Activated CD8-positive, alpha-beta T cell treated with anti-CD3 and anti-CD28 coated beads, Interleukin-2, amount 10 ng/mL, durations not matched to agents 7 days and 5 days (primary cell): ENCODE measurements at regions not wholly inside any gene's neighbourhood (a gene's known extent, or its start where the extent isn't known, plus 50 kb on each side); places are given as distances from the start of the nearest gene placed in this dataset.

ENCODE experiments used
- ATAC-seq: fragments of 150-1000 bp; cut with Tn5 transposase; one replicate; pipeline ENCODE4 v1.10.0; 2021; ENCODE audit warnings: moderate library complexity
- CTCF ChIA-PET: fragments of 350-600 bp; sonication (Branson Sonifier 250); formaldehyde crosslinking; loops from one replicate; lab custom pipeline; 2021; ENCODE audit warnings: antibody characterized with exemption; lab: Charles Lee
- POLR2A ChIA-PET: fragments of 350-600 bp; sonication (Branson Sonifier 250); formaldehyde crosslinking; loops from one replicate; lab custom pipeline; 2021; ENCODE audit warnings: antibody characterized with exemption; lab: Charles Lee
- DNase-seq: peaks from one replicate; pipeline ENCODE4 v3.0.0-alpha.2; 2020
- H3K27ac Mint-ChIP-seq: one replicate; pipeline ENCODE4 v1.8.0; 2021; ENCODE audit warnings: mild to moderate bottlenecking, mixed read lengths
- H3K27me3 Mint-ChIP-seq: one replicate; pipeline ENCODE4 v1.8.0; 2021; ENCODE audit warnings: low read depth, mixed read lengths
- H3K36me3 Mint-ChIP-seq: one replicate; pipeline ENCODE4 v1.8.0; 2021; ENCODE audit warnings: low read depth, mixed read lengths
- H3K4me1 Mint-ChIP-seq: one replicate; pipeline ENCODE4 v1.8.0; 2021; ENCODE audit warnings: low read depth, mixed read lengths
- H3K4me3 Mint-ChIP-seq: one replicate; pipeline ENCODE4 v1.8.0; 2021; ENCODE audit warnings: mild to moderate bottlenecking, mixed read lengths
- H3K9me3 Mint-ChIP-seq: one replicate; pipeline ENCODE4 v1.8.0; 2022; ENCODE audit warnings: mixed read lengths; ENCODE audit not compliant: insufficient read depth

GRCh38 chr2:234770031-234770506 lies 181.7 kb upstream of the SH3BP4 start:
- no peaks in the 10 kb centered on the region for H3K36me3 Mint-ChIP-seq
- DNase-seq (no peak), ATAC-seq (no peak)
- ChIA-PET POLR2A (no interaction called here), CTCF (no interaction called here)
- no peaks in the 10 kb centered on the region for H3K9me3 Mint-ChIP-seq
- no peak overlapping the region for H3K4me3 Mint-ChIP-seq
- H3K27me3 Mint-ChIP-seq = peaks cover 4% of the 10 kb centered on the region
- H3K4me1 Mint-ChIP-seq = peaks cover 7% of the 10 kb centered on the region
- H3K27ac Mint-ChIP-seq = no peak overlapping the region

GRCh38 chr2:234768608-234769196 lies 183.1 kb upstream of the SH3BP4 start:
- ATAC-seq (no peak), DNase-seq (no peak)
- POLR2A ChIA-PET = no interaction called here
- no peak overlapping the region for H3K4me3 Mint-ChIP-seq
- H3K27ac Mint-ChIP-seq = no peak overlapping the region
- H3K36me3 Mint-ChIP-seq = no peaks in the 10 kb centered on the region
- H3K9me3 Mint-ChIP-seq = no peaks in the 10 kb centered on the region
- peaks cover 4% of the 10 kb centered on the region for H3K27me3 Mint-ChIP-seq
- CTCF ChIA-PET = no interaction called here
- peaks cover 7% of the 10 kb centered on the region for H3K4me1 Mint-ChIP-seq

- H3K36me3 Mint-ChIP-seq = no peaks in the 10 kb centered on the region
These were observed 186.5 kb upstream of the SH3BP4 start for GRCh38 chr2:234765279-234765678.

GRCh38 chr2:234764372-234764771 lies 187.4 kb upstream of the SH3BP4 start:
- no peaks in the 10 kb centered on the region for H3K9me3 Mint-ChIP-seq
- no peak overlapping the region for H3K4me3 Mint-ChIP-seq
- no peaks in the 10 kb centered on the region for H3K4me1 Mint-ChIP-seq
- CTCF ChIA-PET = no interaction called here
- DNase-seq = no peak
- POLR2A ChIA-PET = no interaction called here
- no peaks in the 10 kb centered on the region for H3K36me3 Mint-ChIP-seq
- ATAC-seq = no peak
- no peak overlapping the region for H3K27ac Mint-ChIP-seq
- no peaks in the 10 kb centered on the region for H3K27me3 Mint-ChIP-seq

More at GRCh38 chr2:234765279-234765678, 186.5 kb upstream of the SH3BP4 start:
- CTCF ChIA-PET = no interaction called here
- ATAC-seq = no peak
- no peaks in the 10 kb centered on the region for H3K27me3 Mint-ChIP-seq
- DNase-seq = no peak
- no peak overlapping the region for H3K27ac Mint-ChIP-seq
- no peaks in the 10 kb centered on the region for H3K4me1 Mint-ChIP-seq
- no peak overlapping the region for H3K4me3 Mint-ChIP-seq
- POLR2A ChIA-PET = no interaction called here
- H3K9me3 Mint-ChIP-seq = no peaks in the 10 kb centered on the region

GRCh38 chr2:234763002-234763873 lies 188.6 kb upstream of the SH3BP4 start:
- ChIA-PET POLR2A (no interaction called here), CTCF (no interaction called here)
- H3K27ac Mint-ChIP-seq = no peak overlapping the region
- H3K36me3 Mint-ChIP-seq = no peaks in the 10 kb centered on the region
- H3K4me3 Mint-ChIP-seq = no peak overlapping the region
- H3K9me3 Mint-ChIP-seq = no peaks in the 10 kb centered on the region
- ATAC-seq (no peak), DNase-seq (no peak)
- H3K4me1 Mint-ChIP-seq = no peaks in the 10 kb centered on the region
- no peaks in the 10 kb centered on the region for H3K27me3 Mint-ChIP-seq

GRCh38 chr2:234761910-234762309 lies 189.9 kb upstream of the SH3BP4 start:
- POLR2A ChIA-PET = no interaction called here
- no peak for ATAC-seq
- CTCF ChIA-PET = no interaction called here
- no peaks in the 10 kb centered on the region for H3K36me3 Mint-ChIP-seq
- H3K9me3 Mint-ChIP-seq = no peaks in the 10 kb centered on the region
- H3K27me3 Mint-ChIP-seq = no peaks in the 10 kb centered on the region
- no peak for DNase-seq
- H3K4me1 Mint-ChIP-seq = no peaks in the 10 kb centered on the region
- no peak overlapping the region for H3K27ac Mint-ChIP-seq
- H3K4me3 Mint-ChIP-seq = no peak overlapping the region

- Mint-ChIP-seq H3K27me3 (no peaks in the 10 kb centered on the region), H3K9me3 (no peaks in the 10 kb centered on the region), H3K4me1 (no peaks in the 10 kb centered on the region), H3K36me3 (no peaks in the 10 kb centered on the region), H3K27ac (no peak overlapping the region), H3K4me3 (no peak overlapping the region)
- DNase-seq = no peak
- ChIA-PET CTCF (no interaction called here), POLR2A (no interaction called here)
- no peak for ATAC-seq
These were observed 197.7 kb upstream of the SH3BP4 start for GRCh38 chr2:234754126-234754525.

- ChIA-PET POLR2A (no interaction called here), CTCF (no interaction called here)
- Mint-ChIP-seq H3K27me3 (no peaks in the 10 kb centered on the region), H3K9me3 (no peaks in the 10 kb centered on the region), H3K27ac (no peak overlapping the region), H3K4me1 (no peaks in the 10 kb centered on the region), H3K36me3 (no peaks in the 10 kb centered on the region), H3K4me3 (no peak overlapping the region)
- no peak for ATAC-seq
- DNase-seq = no peak
These were observed 198.1 kb upstream of the SH3BP4 start for GRCh38 chr2:234753701-234754100.

- CTCF ChIA-PET = no interaction called here
- H3K4me1 Mint-ChIP-seq = no peaks in the 10 kb centered on the region
These were observed 198.9 kb upstream of the SH3BP4 start for GRCh38 chr2:234752966-234753365.

GRCh38 chr2:234751275-234751973 lies 200.4 kb upstream of the SH3BP4 start:
- H3K4me1 Mint-ChIP-seq = no peaks in the 10 kb centered on the region
- H3K27me3 Mint-ChIP-seq = peaks cover 2% of the 10 kb centered on the region
- ChIA-PET CTCF (interaction anchor here (0.7 kb wide), 1 partner anchor 366 kb away, joined by 3 read pairs; no protein-coding TSS in a partner anchor), POLR2A (no interaction called here)
- no peak for DNase-seq
- no peak for ATAC-seq
- no peaks in the 10 kb centered on the region for H3K36me3 Mint-ChIP-seq
- no peaks in the 10 kb centered on the region for H3K9me3 Mint-ChIP-seq
- H3K4me3 Mint-ChIP-seq = no peak overlapping the region
- H3K27ac Mint-ChIP-seq = no peak overlapping the region

More at GRCh38 chr2:234752966-234753365, 198.9 kb upstream of the SH3BP4 start:
- ATAC-seq = no peak
- Mint-ChIP-seq H3K4me3 (no peak overlapping the region), H3K27ac (no peak overlapping the region), H3K9me3 (no peaks in the 10 kb centered on the region), H3K36me3 (no peaks in the 10 kb centered on the region), H3K27me3 (no peaks in the 10 kb centered on the region)
- DNase-seq = no peak
- POLR2A ChIA-PET = no interaction called here

GRCh38 chr2:234747833-234748559 lies 203.8 kb upstream of the SH3BP4 start:
- Mint-ChIP-seq H3K27ac (no peak overlapping the region), H3K9me3 (no peaks in the 10 kb centered on the region), H3K27me3 (peaks cover 7% of the 10 kb centered on the region), H3K36me3 (no peaks in the 10 kb centered on the region), H3K4me1 (no peaks in the 10 kb centered on the region), H3K4me3 (no peak overlapping the region)
- no peak for ATAC-seq
- ChIA-PET POLR2A (no interaction called here), CTCF (no interaction called here)
- no peak for DNase-seq
